OCI-LY1 (cell line): ENCODE measurements at regions not wholly inside any gene's neighbourhood (a gene's known extent, or its start where the extent isn't known, plus 50 kb on each side); places are given as distances from the start of the nearest gene placed in this dataset.

Source experiments
- H2AFZ ChIP-seq: fragments of 200-600 bp; sonication (generic), shearing (Covaris generic); 2 replicates; pipeline ENCODE4 v1.6.0; 2014; ENCODE audit warnings: antibody characterized with exemption, mild to moderate bottlenecking, low read length
- H3F3A ChIP-seq: fragments of 200-600 bp; sonication (generic), shearing (Covaris generic); 2 replicates; pipeline ENCODE4 v1.6.0; 2014; ENCODE audit warnings: mild to moderate bottlenecking, antibody characterized with exemption, low read length, moderate library complexity; ENCODE audit not compliant: insufficient read depth
- H3K27ac ChIP-seq: fragments of 200-600 bp; sonication (generic); 2 replicates; pipeline ENCODE4 v1.5.1; 2014; ENCODE audit warnings: low read length, mixed run types, mild to moderate bottlenecking, low read depth; ENCODE audit not compliant: poor library complexity, severe bottlenecking
- H3K27me3 ChIP-seq: fragments of 200-600 bp; sonication (generic); 2 replicates; pipeline ENCODE4 v1.6.0; 2014; ENCODE audit warnings: antibody characterized with exemption, mild to moderate bottlenecking, low read length, moderate library complexity; ENCODE audit not compliant: insufficient read depth
- H3K36me3 ChIP-seq: fragments of 200-600 bp; sonication (generic); 2 replicates; pipeline ENCODE4 v1.6.1; 2014; ENCODE audit warnings: mild to moderate bottlenecking, antibody characterized with exemption, low read length, moderate library complexity, mixed read lengths; ENCODE audit not compliant: insufficient read depth
- H3K4me1 ChIP-seq: fragments of 200-600 bp; sonication (generic); 2 replicates; pipeline ENCODE4 v1.5.1; 2014; ENCODE audit warnings: mild to moderate bottlenecking, low read length, moderate library complexity; ENCODE audit not compliant: insufficient read depth, severe bottlenecking
- H3K4me2 ChIP-seq: fragments of 200-600 bp; sonication (generic), shearing (Covaris generic); 2 replicates; pipeline ENCODE4 v1.6.1; 2014; ENCODE audit warnings: low read length
- H3K4me3 ChIP-seq: fragments of 200-600 bp; sonication (generic); 2 replicates; pipeline ENCODE4 v1.5.1; 2014; ENCODE audit warnings: low read length, low read depth, mild to moderate bottlenecking, mixed read lengths; ENCODE audit not compliant: poor library complexity, severe bottlenecking
- H3K79me2 ChIP-seq: fragments of 200-600 bp; shearing (Covaris generic); 2 replicates; pipeline ENCODE4 v1.6.1; 2016; ENCODE audit warnings: mixed run types, low read length, mixed read lengths; ENCODE audit not compliant: insufficient read depth
- H3K9ac ChIP-seq: fragments of 200-600 bp; sonication (generic), shearing (Covaris generic); 2 replicates; pipeline ENCODE4 v1.6.1; 2014; ENCODE audit warnings: mild to moderate bottlenecking, low read length, mixed read lengths
- H3K9me2 ChIP-seq: fragments of 200-600 bp; sonication (generic), shearing (Covaris generic); 2 replicates; pipeline ENCODE4 v1.6.1; 2014; ENCODE audit warnings: low read depth, mild to moderate bottlenecking, low read length, mixed read lengths
- H3K9me3 ChIP-seq: fragments of 200-600 bp; shearing (Covaris generic); 2 replicates; pipeline ENCODE4 v1.6.1; 2014; ENCODE audit warnings: low read length, mixed read lengths
- H4K20me1 ChIP-seq: fragments of 200-600 bp; sonication (generic), shearing (Covaris generic); 2 replicates; pipeline ENCODE4 v1.6.0; 2016; ENCODE audit warnings: mild to moderate bottlenecking, low read length; ENCODE audit not compliant: insufficient read depth
- CTCF ChIP-seq: fragments of 200-600 bp; sonication (generic), shearing (Covaris generic); IDR thresholded peaks from 2 replicates; pipeline ENCODE4 v1.5.1; 2017; ENCODE audit warnings: mild to moderate bottlenecking, antibody characterized with exemption, low read length, moderate library complexity, mixed read lengths
- EZH2 ChIP-seq: fragments of 200-600 bp; sonication (generic), shearing (Covaris generic); IDR thresholded peaks from 2 replicates; pipeline ENCODE4 v1.8.0; 2017; ENCODE audit warnings: borderline replicate concordance, mixed run types, mild to moderate bottlenecking, antibody characterized with exemption, low read length, moderate library complexity, mixed read lengths

- TF ChIP-seq EZH2 (no peak), CTCF (no peak)
- no peaks in the 10 kb centered on the region for H3K27me3 ChIP-seq
- no peak overlapping the region for H3K27ac ChIP-seq
- no peaks in the 10 kb centered on the region for H3F3A ChIP-seq
- no peak overlapping the region for H3K9ac ChIP-seq
- H3K9me2 ChIP-seq: no peaks in the 10 kb centered on the region
- H3K36me3 ChIP-seq: no peaks in the 10 kb centered on the region
- no peaks in the 10 kb centered on the region for H3K79me2 ChIP-seq
- no peak overlapping the region for H3K4me2 ChIP-seq
- H2AFZ ChIP-seq: no peak overlapping the region
- H4K20me1 ChIP-seq: no peaks in the 10 kb centered on the region
- H3K9me3 ChIP-seq: no peaks in the 10 kb centered on the region
- H3K4me1 ChIP-seq: no peaks in the 10 kb centered on the region
- no peak overlapping the region for H3K4me3 ChIP-seq
These were observed 94.8 kb upstream of the CREB1 start for GRCh38 chr2:207434899-207435465.

- no peaks in the 10 kb centered on the region for H3K9me3 ChIP-seq
- H3K27me3 ChIP-seq: no peaks in the 10 kb centered on the region
- no peak overlapping the region for H3K27ac ChIP-seq
- no peaks in the 10 kb centered on the region for H3K9me2 ChIP-seq
- H3K4me1 ChIP-seq: no peaks in the 10 kb centered on the region
- no peaks in the 10 kb centered on the region for H4K20me1 ChIP-seq
- H3K79me2 ChIP-seq: no peaks in the 10 kb centered on the region
- no peak overlapping the region for H3K4me2 ChIP-seq
- no peak for TF ChIP-seq CTCF
- no peak for TF ChIP-seq EZH2
- H3K9ac ChIP-seq: no peak overlapping the region
- H3K4me3 ChIP-seq: no peak overlapping the region
- no peaks in the 10 kb centered on the region for H3K36me3 ChIP-seq
- H3F3A ChIP-seq: no peaks in the 10 kb centered on the region
- no peak overlapping the region for H2AFZ ChIP-seq
These were observed 92.6 kb upstream of the CREB1 start for GRCh38 chr2:207437136-207437523.

- Histone ChIP-seq H4K20me1 (no peaks in the 10 kb centered on the region), H3K4me2 (no peak overlapping the region), H3K27me3 (no peaks in the 10 kb centered on the region), H3K4me1 (no peaks in the 10 kb centered on the region), H2AFZ (no peak overlapping the region), H3K79me2 (no peaks in the 10 kb centered on the region), H3K9me3 (no peaks in the 10 kb centered on the region), H3F3A (no peaks in the 10 kb centered on the region), H3K9ac (no peak overlapping the region), H3K27ac (no peak overlapping the region), H3K36me3 (no peaks in the 10 kb centered on the region), H3K9me2 (no peaks in the 10 kb centered on the region), H3K4me3 (no peak overlapping the region)
- TF ChIP-seq EZH2 (no peak), CTCF (no peak)
These were observed 92.1 kb upstream of the CREB1 start for GRCh38 chr2:207437524-207438143.
